ENCODE measurements at regions not wholly inside any gene's neighbourhood (a gene's known extent, or its start where the extent isn't known, plus 50 kb on each side); places are given as distances from the start of the nearest gene placed in this dataset.

- intact Hi-C loops (cut with micrococcal nuclease; ENCODE audit: unreplicated experiment): no loop called here
- Histone ChIP-seq H3K4me1 (ENCODE audit: insufficient read depth, low read length) (no peaks in the 10 kb centered on the region), H3K27ac (ENCODE audit: extremely low read length, insufficient read depth, low read length) (no peak overlapping the region), H3K27me3 (ENCODE audit: control insufficient read depth in 1 of 2, insufficient read depth in 2 of 2, low read length in 2 of 2) (no peaks in the 10 kb centered on the region), H4K20me1 (ENCODE audit: insufficient read depth, low read length) (no peaks in the 10 kb centered on the region), H3K4me3 (replicated peaks in 1 of 3; ENCODE audit: insufficient read depth in 1 of 3, low read depth in 2 of 3, low read length in 3 of 3) (no peak overlapping the region), H3K9ac (ENCODE audit: insufficient read depth, low read depth, low read length) (no peak overlapping the region), H3K4me2 (ENCODE audit: low read depth, low read length) (no peak overlapping the region), H2AFZ (ENCODE audit: low read length) (no peak overlapping the region), H3K79me2 (ENCODE audit: insufficient read depth, low read length) (no peaks in the 10 kb centered on the region), H3K9me3 (ENCODE audit: low read length) (no peaks in the 10 kb centered on the region), H3K36me3 (replicated peaks in 1 of 2; ENCODE audit: control insufficient read depth in 1 of 2, insufficient read depth in 2 of 2, low read length in 2 of 2) (no peaks in the 10 kb centered on the region)
- POLR2A ChIA-PET: no interaction called here
- DNase-seq (ENCODE audit: low spot score): no peak
- in situ Hi-C loops (cut with HindIII; ENCODE audit: extremely low pct_ligation_motif_present, low pct_unique_long_range_greater_than_20kb): no loop called here
- CTCF ChIA-PET (ENCODE audit: low intra/inter-chr PET ratio, low total read pairs): no interaction called here
- no TSS peak for BruUV-seq (replicated peaks)
- ATAC-seq: no peak
- no peak for FAIRE-seq
- TF ChIP-seq, protein P1, sequence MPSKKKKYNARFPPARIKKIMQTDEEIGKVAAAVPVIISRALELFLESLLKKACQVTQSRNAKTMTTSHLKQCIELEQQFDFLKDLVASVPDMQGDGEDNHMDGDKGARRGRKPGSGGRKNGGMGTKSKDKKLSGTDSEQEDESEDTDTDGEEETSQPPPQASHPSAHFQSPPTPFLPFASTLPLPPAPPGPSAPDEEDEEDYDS (CRISPR knock-in tag; IDR thresholded peaks at IDR 0.05): no peak
- no peak for TF ChIP-seq ZNF337 (CRISPR knock-in tag; IDR thresholded peaks at IDR 0.05; ENCODE audit: borderline replicate concordance, low read depth)
- WGBS (ENCODE audit: low lambda C conversion rate): 0% methylated on average over 2 of the region's 2 CpGs
Observed at GRCh38 chr7:91323626-91324158, 59.5 kb downstream of the FZD1 start.

- Histone ChIP-seq H3K9me3 (ENCODE audit: low read length) (no peaks in the 10 kb centered on the region), H3K27ac (ENCODE audit: extremely low read length, insufficient read depth, low read length) (no peak overlapping the region), H3K9ac (ENCODE audit: insufficient read depth, low read depth, low read length) (no peak overlapping the region), H3K4me1 (ENCODE audit: insufficient read depth, low read length) (no peaks in the 10 kb centered on the region), H4K20me1 (ENCODE audit: insufficient read depth, low read length) (no peaks in the 10 kb centered on the region), H3K4me2 (ENCODE audit: low read depth, low read length) (no peak overlapping the region), H3K36me3 (replicated peaks in 1 of 2; ENCODE audit: control insufficient read depth in 1 of 2, insufficient read depth in 2 of 2, low read length in 2 of 2) (no peaks in the 10 kb centered on the region), H2AFZ (ENCODE audit: low read length) (no peak overlapping the region), H3K4me3 (replicated peaks in 1 of 3; ENCODE audit: insufficient read depth in 1 of 3, low read depth in 2 of 3, low read length in 3 of 3) (no peak overlapping the region), H3K27me3 (ENCODE audit: control insufficient read depth in 1 of 2, insufficient read depth in 2 of 2, low read length in 2 of 2) (no peaks in the 10 kb centered on the region), H3K79me2 (ENCODE audit: insufficient read depth, low read length) (no peaks in the 10 kb centered on the region)
- POLR2A ChIA-PET: no interaction called here
- in situ Hi-C loops (cut with HindIII; ENCODE audit: extremely low pct_ligation_motif_present, low pct_unique_long_range_greater_than_20kb) (no loop called here), intact Hi-C loops (cut with micrococcal nuclease; ENCODE audit: unreplicated experiment) (no loop called here)
- 6% methylated on average over 4 of the region's 4 CpGs for whole genome bisulfite sequencing (ENCODE audit: low lambda C conversion rate)
- FAIRE-seq: no peak
- no peak for ATAC-seq
- TF ChIP-seq ZNF576 (CRISPR knock-in tag; IDR thresholded peaks at IDR 0.05) (no peak), ZNF235 (CRISPR knock-in tag; IDR thresholded peaks at IDR 0.05; ENCODE audit: borderline replicate concordance) (no peak), ZNF761 (CRISPR knock-in tag; conservative IDR thresholded peaks at IDR 0.05) (no peak), ZNF468 (CRISPR knock-in tag; IDR thresholded peaks at IDR 0.05) (no peak), MXI1 (IDR thresholded peaks at IDR 0.05; ENCODE audit: borderline replicate concordance, low read depth, low read length) (no peak), ZFP37 (CRISPR knock-in tag; IDR thresholded peaks at IDR 0.05; ENCODE audit: borderline replicate concordance) (no peak), SP140L (CRISPR knock-in tag; IDR thresholded peaks at IDR 0.05; ENCODE audit: borderline replicate concordance) (no peak)
- TF ChIP-seq, protein P2, sequence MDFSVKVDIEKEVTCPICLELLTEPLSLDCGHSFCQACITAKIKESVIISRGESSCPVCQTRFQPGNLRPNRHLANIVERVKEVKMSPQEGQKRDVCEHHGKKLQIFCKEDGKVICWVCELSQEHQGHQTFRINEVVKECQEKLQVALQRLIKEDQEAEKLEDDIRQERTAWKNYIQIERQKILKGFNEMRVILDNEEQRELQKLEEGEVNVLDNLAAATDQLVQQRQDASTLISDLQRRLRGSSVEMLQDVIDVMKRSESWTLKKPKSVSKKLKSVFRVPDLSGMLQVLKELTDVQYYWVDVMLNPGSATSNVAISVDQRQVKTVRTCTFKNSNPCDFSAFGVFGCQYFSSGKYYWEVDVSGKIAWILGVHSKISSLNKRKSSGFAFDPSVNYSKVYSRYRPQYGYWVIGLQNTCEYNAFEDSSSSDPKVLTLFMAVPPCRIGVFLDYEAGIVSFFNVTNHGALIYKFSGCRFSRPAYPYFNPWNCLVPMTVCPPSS (IDR thresholded peaks at IDR 0.05): no peak
- DNase-seq (ENCODE audit: low spot score): no peak
- no TSS peak for BruUV-seq (replicated peaks)
- CTCF ChIA-PET (ENCODE audit: low intra/inter-chr PET ratio, low total read pairs): no interaction called here
Observed at GRCh38 chr7:91324663-91325062, 60.4 kb downstream of the FZD1 start.

Measured in HepG2 (cell line).